Mesenchymal stem cell (in vitro differentiated cells and primary cell): ENCODE measurements at regions not wholly inside any gene's neighbourhood (a gene's known extent, or its start where the extent isn't known, plus 50 kb on each side); places are given as distances from the start of the nearest gene placed in this dataset.

Experiments used
- DNase-seq: peaks from one replicate; pipeline ENCODE4 v3.0.0-alpha.2; 2013
- H2AFZ ChIP-seq: one replicate; pipeline ENCODE4 v1.6.1; 2013; ENCODE audit warnings: low read depth, mild to moderate bottlenecking, control low read depth, inconsistent platforms, low read length, moderate library complexity
- H2AK5ac ChIP-seq: 2 replicates; pipeline ENCODE4 v1.6.1; 2013; ENCODE audit warnings: low read length, moderate library complexity, mild to moderate bottlenecking, inconsistent platforms; ENCODE audit not compliant: severe bottlenecking
- H2BK120ac ChIP-seq: one replicate; pipeline ENCODE4 v1.6.1; 2013; ENCODE audit warnings: low read depth, mild to moderate bottlenecking, inconsistent platforms, low read length, moderate library complexity
- H2BK12ac ChIP-seq, 2 experiments: one replicate each; pipeline ENCODE4 v1.6.1; 2013; ENCODE audit warnings: inconsistent platforms in 2 of 2, low read length in 2 of 2, mild to moderate bottlenecking in 2 of 2, moderate library complexity in 2 of 2, control low read depth in 1 of 2
- H2BK15ac ChIP-seq: one replicate; pipeline ENCODE4 v1.6.1; 2013; ENCODE audit warnings: mild to moderate bottlenecking, low read depth, inconsistent platforms; ENCODE audit not compliant: poor library complexity, severe bottlenecking
- H2BK5ac ChIP-seq: 2 replicates; pipeline ENCODE4 v1.6.1; 2013; ENCODE audit warnings: low read depth, mild to moderate bottlenecking, low read length, control low read depth, inconsistent platforms; ENCODE audit not compliant: poor library complexity, severe bottlenecking
- H3K14ac ChIP-seq, 2 experiments: one replicate each; pipeline ENCODE4 v1.6.1; 2013; ENCODE audit warnings: inconsistent platforms in 2 of 2, low read length in 2 of 2, control low read depth in 1 of 2, mild to moderate bottlenecking in 1 of 2, moderate library complexity in 1 of 2
- H3K18ac ChIP-seq, 2 experiments: one replicate each; pipeline ENCODE4 v1.6.1; 2013; ENCODE audit warnings: inconsistent platforms in 2 of 2, low read length in 2 of 2, control low read depth in 1 of 2, low read depth in 1 of 2, mild to moderate bottlenecking in 1 of 2
- H3K23ac ChIP-seq, 2 experiments: one replicate each; pipeline ENCODE4 v1.6.1; 2013; ENCODE audit warnings: inconsistent platforms in 2 of 2, low read length in 2 of 2, mild to moderate bottlenecking in 2 of 2, moderate library complexity in 2 of 2, control low read depth in 1 of 2
- H3K27ac ChIP-seq: 2 replicates; pipeline ENCODE4 v1.5.1; 2013; ENCODE audit warnings: mild to moderate bottlenecking, moderate library complexity, low read length, control low read depth, inconsistent platforms; ENCODE audit not compliant: poor library complexity, severe bottlenecking
- H3K27me3 ChIP-seq, 2 experiments: 2 replicates each; pipeline versions ENCODE4 v1.6.1 to v1.7.0; 2013; ENCODE audit warnings: low read length in 2 of 2, mild to moderate bottlenecking in 2 of 2, moderate library complexity in 2 of 2, control low read depth in 1 of 2, inconsistent platforms in 1 of 2; ENCODE audit not compliant: control insufficient read depth in 1 of 2, insufficient read depth in 1 of 2
- H3K36me3 ChIP-seq, 2 experiments: 2 replicates each; pipeline versions ENCODE4 v1.6.1 to v1.7.0; 2013; ENCODE audit warnings: low read length in 2 of 2, control low read depth in 1 of 2, inconsistent platforms in 1 of 2, low read depth in 1 of 2, mild to moderate bottlenecking in 1 of 2; ENCODE audit not compliant: insufficient read depth in 2 of 2, control insufficient read depth in 1 of 2
- H3K4ac ChIP-seq, 2 experiments: one replicate each; pipeline ENCODE4 v1.6.1; 2013; ENCODE audit warnings: inconsistent platforms in 2 of 2, low read length in 2 of 2, mild to moderate bottlenecking in 2 of 2, moderate library complexity in 2 of 2, control low read depth in 1 of 2, low read depth in 1 of 2
- H3K4me1 ChIP-seq: 2 replicates; pipeline ENCODE4 v1.6.1; 2013; ENCODE audit warnings: low read depth, low read length, control low read depth; ENCODE audit not compliant: control insufficient read depth, insufficient read depth
- H3K4me2 ChIP-seq: 2 replicates; pipeline ENCODE4 v1.6.1; 2013; ENCODE audit warnings: low read length, mild to moderate bottlenecking, inconsistent platforms; ENCODE audit not compliant: poor library complexity, severe bottlenecking
- H3K4me3 ChIP-seq, 2 experiments: 2 replicates each; pipeline versions ENCODE4 v1.5.1 to v1.7.0; 2013; ENCODE audit warnings: low read length in 2 of 2, mild to moderate bottlenecking in 2 of 2, control low read depth in 1 of 2, low read depth in 1 of 2; ENCODE audit not compliant: insufficient read depth in 1 of 2
- H3K79me1 ChIP-seq: replicated peaks from 2 replicates; pipeline ENCODE4 v1.6.1; 2013; ENCODE audit warnings: mild to moderate bottlenecking, control low read depth, low read length, inconsistent platforms; ENCODE audit not compliant: poor library complexity, severe bottlenecking
- H3K9ac ChIP-seq: 2 replicates; pipeline ENCODE4 v1.7.0; 2013; ENCODE audit warnings: mild to moderate bottlenecking, low read length, moderate library complexity
- H3K9me3 ChIP-seq: 2 replicates; pipeline ENCODE4 v1.7.0; 2013; ENCODE audit warnings: mild to moderate bottlenecking, low read length; ENCODE audit not compliant: control insufficient read depth
- H4K8ac ChIP-seq: one replicate; pipeline ENCODE4 v1.6.1; 2013; ENCODE audit warnings: inconsistent platforms, mild to moderate bottlenecking, low read length, moderate library complexity
- H4K91ac ChIP-seq: one replicate; pipeline ENCODE4 v1.6.1; 2013; ENCODE audit warnings: mild to moderate bottlenecking, low read length, inconsistent platforms
- WGBS: methylation state at CpG from one replicate; pipeline ENCODE4 v1.1.7; 2013; ENCODE audit warnings: mixed read lengths; 5-methylcytosine and 5-hydroxymethylcytosine counted together

DNA sequence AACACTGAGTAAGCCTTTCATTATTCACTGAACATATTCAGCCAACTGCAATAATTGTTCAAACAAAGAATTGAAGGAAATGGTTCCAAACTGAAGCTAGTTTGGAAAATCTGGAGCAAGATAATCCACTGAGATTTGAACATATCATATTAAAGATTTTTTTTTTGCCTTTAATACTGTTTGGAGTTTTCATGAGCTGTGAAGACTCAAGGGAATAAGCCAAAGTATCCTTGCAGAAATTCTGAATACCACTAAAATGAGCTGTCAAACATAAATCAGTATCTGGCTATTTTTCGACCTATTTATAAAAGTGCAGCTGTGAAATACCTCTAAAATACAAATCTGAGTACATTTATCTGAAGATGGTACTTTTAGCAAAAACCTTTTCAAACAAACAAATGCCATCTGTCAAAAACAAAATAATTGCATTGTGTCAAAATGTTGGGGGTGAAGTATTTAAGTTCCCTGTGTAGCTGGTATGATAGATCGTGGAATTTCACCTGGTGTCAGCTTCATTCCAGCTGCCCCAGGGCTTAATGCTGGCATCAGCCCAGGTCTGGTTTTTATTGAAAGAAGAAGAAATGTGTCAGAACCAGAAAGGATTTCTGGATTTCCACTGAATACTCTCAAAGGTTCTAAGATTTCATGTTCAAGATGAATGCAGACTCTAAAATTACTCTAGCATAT, 149.0 kb upstream of the GRAMD2B start:
- H3K18ac ChIP-seq = no peak overlapping the region
- no peak overlapping the region for H2AFZ ChIP-seq
- no peak overlapping the region for H3K9ac ChIP-seq
- H3K23ac ChIP-seq = no peak overlapping the region
- no peak for DNase-seq
- no peak overlapping the region for H2BK120ac ChIP-seq
- no peaks in the 10 kb centered on the region for H3K9me3 ChIP-seq
- no peaks in the 10 kb centered on the region for H3K4me1 ChIP-seq
- H2AK5ac ChIP-seq = no peak overlapping the region
- no peak overlapping the region for H2BK12ac ChIP-seq
- H3K14ac ChIP-seq = no peak overlapping the region
- no peak overlapping the region for H4K8ac ChIP-seq
- H3K36me3 ChIP-seq = no peaks in the 10 kb centered on the region
- H3K27me3 ChIP-seq = no peaks in the 10 kb centered on the region
- H3K4me3 ChIP-seq = no peak overlapping the region
- H3K4ac ChIP-seq = no peak overlapping the region
- no peak overlapping the region for H2BK15ac ChIP-seq
- H3K27ac ChIP-seq = no peak overlapping the region
- H3K4me2 ChIP-seq = no peak overlapping the region
- H2BK5ac ChIP-seq = no peak overlapping the region
- no peak overlapping the region for H4K91ac ChIP-seq
- 80% methylated on average over 1 of the region's 2 CpGs for WGBS
- H3K79me1 ChIP-seq = no peaks in the 10 kb centered on the region

DNA sequence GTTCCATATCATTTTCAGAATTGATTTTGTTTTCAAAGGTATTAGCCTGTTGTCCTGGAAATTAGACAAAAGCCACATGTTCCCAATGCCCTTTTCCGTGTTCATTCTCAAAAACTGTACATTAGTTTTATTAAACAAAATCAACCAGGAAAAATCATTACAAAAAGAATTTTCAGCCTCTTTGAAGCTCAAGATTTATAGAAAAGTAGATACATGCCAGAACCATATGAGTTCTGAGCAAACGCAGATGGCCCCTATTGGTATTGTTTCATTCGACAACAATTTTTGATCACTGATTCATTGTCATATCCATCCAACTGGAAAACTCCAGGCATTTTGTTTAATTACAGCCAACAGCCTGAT, 148.5 kb upstream of the GRAMD2B start:
- H2AK5ac ChIP-seq = no peak overlapping the region
- H3K4me1 ChIP-seq = no peaks in the 10 kb centered on the region
- H3K79me1 ChIP-seq = no peaks in the 10 kb centered on the region
- no peak overlapping the region for H3K14ac ChIP-seq
- H3K4ac ChIP-seq = no peak overlapping the region
- H2BK12ac ChIP-seq = no peak overlapping the region
- no peak overlapping the region for H3K4me2 ChIP-seq
- no peak overlapping the region for H2BK5ac ChIP-seq
- H2BK15ac ChIP-seq = no peak overlapping the region
- no peak overlapping the region for H3K4me3 ChIP-seq
- no peaks in the 10 kb centered on the region for H3K9me3 ChIP-seq
- no peak overlapping the region for H2AFZ ChIP-seq
- no peak overlapping the region for H4K91ac ChIP-seq
- DNase-seq = no peak
- H3K27me3 ChIP-seq = no peaks in the 10 kb centered on the region
- H3K23ac ChIP-seq = no peak overlapping the region
- H2BK120ac ChIP-seq = no peak overlapping the region
- WGBS = 89% methylated on average over 3 of the region's 3 CpGs
- H3K18ac ChIP-seq = no peak overlapping the region
- no peak overlapping the region for H3K9ac ChIP-seq
- H3K36me3 ChIP-seq = no peaks in the 10 kb centered on the region
- H4K8ac ChIP-seq = no peak overlapping the region
- no peak overlapping the region for H3K27ac ChIP-seq

DNA sequence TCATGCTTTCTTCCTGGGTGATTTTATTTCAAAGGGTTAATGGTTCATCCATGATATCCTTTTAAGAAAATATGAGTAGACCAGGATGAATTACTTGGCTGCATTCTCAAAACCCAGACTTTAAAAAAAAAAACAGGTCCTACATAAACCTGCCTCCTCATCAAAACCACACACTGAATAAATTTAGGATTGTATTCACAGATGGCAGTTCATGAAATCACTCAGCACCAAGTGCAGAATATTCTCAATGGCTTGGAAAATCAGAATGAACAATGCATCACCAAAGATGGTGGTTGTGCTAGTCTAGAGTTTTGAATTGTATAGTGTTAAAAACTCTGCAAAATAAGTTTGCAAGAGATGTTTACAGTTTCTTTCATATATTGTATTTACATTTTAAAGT, 145.4 kb upstream of the GRAMD2B start:
- no peak for DNase-seq
- Histone ChIP-seq H3K4me1 (no peaks in the 10 kb centered on the region), H3K9ac (no peak overlapping the region), H3K79me1 (no peaks in the 10 kb centered on the region), H3K4me2 (no peak overlapping the region), H2BK12ac (no peak overlapping the region), H3K9me3 (no peaks in the 10 kb centered on the region), H3K18ac (no peak overlapping the region), H4K91ac (no peak overlapping the region), H2AFZ (no peak overlapping the region), H3K23ac (no peak overlapping the region), H3K36me3 (no peaks in the 10 kb centered on the region), H4K8ac (no peak overlapping the region), H2BK15ac (no peak overlapping the region), H3K27me3 (no peaks in the 10 kb centered on the region), H3K27ac (no peak overlapping the region), H3K4ac (no peak overlapping the region), H2BK5ac (no peak overlapping the region), H2AK5ac (no peak overlapping the region), H3K4me3 (no peak overlapping the region), H2BK120ac (no peak overlapping the region), H3K14ac (no peak overlapping the region)

DNA sequence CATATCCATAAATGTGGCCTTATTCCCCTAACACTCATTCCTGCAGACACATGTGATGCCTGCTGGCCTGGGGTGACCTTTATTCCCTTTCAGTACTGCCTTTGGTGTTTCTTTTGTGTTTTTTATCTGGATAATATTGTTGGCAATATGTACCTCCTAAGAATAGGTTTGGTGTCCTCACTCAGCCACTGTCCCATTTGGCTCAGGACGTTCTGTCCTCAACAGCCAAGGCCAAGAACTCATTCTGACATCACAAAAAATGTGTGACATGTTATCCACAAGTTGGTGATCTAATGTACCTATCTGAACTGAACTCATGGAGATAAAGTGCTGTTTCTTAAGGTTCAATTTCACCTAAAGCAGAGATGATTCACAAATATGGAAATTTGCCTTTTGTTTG, 142.9 kb upstream of the GRAMD2B start:
- Histone ChIP-seq H3K9me3 (no peaks in the 10 kb centered on the region), H3K4me2 (no peak overlapping the region), H3K18ac (no peak overlapping the region), H4K8ac (no peak overlapping the region), H3K4me1 (no peaks in the 10 kb centered on the region), H3K4me3 (no peak overlapping the region), H3K14ac (no peak overlapping the region), H3K4ac (no peak overlapping the region), H3K36me3 (no peaks in the 10 kb centered on the region), H3K27ac (no peak overlapping the region), H2AK5ac (no peak overlapping the region), H3K9ac (no peak overlapping the region), H2AFZ (no peak overlapping the region), H3K23ac (no peak overlapping the region), H2BK15ac (no peak overlapping the region), H3K27me3 (no peaks in the 10 kb centered on the region), H4K91ac (no peak overlapping the region), H2BK12ac (no peak overlapping the region), H3K79me1 (no peaks in the 10 kb centered on the region), H2BK5ac (no peak overlapping the region), H2BK120ac (no peak overlapping the region)
- 75% methylated on average over 1 of the region's 1 CpG for WGBS
- no peak for DNase-seq
